PFSK-1 (cell line): ENCODE measurements at regions not wholly inside any gene's neighbourhood (a gene's known extent, or its start where the extent isn't known, plus 50 kb on each side); places are given as distances from the start of the nearest gene placed in this dataset.

Experiments used
- FOXP2 ChIP-seq: optimal IDR thresholded peaks from 2 replicates; pipeline ENCODE3; 2011; ENCODE audit warnings: borderline replicate concordance, control low read depth, inconsistent platforms; ENCODE audit not compliant: insufficient read depth; ENCODE audit errors: extremely low read length, extremely low read depth
- POLR2AphosphoS5 ChIP-seq: IDR thresholded peaks from 2 replicates; pipeline ENCODE4 v1.6.1; 2012; ENCODE audit warnings: low read depth, mild to moderate bottlenecking, control low read depth, low read length, moderate library complexity
- REST ChIP-seq, 2 experiments: IDR thresholded peaks; 2 replicates each; pipeline versions ENCODE4 v1.6.1 to v1.8.0; 2011 to 2012; ENCODE audit warnings: low read depth in 2 of 2, low read length in 2 of 2, control low read depth in 1 of 2, inconsistent platforms in 1 of 2, mild to moderate bottlenecking in 1 of 2, moderate library complexity in 1 of 2; ENCODE audit not compliant: insufficient read depth in 1 of 2
- SIN3A ChIP-seq: IDR thresholded peaks from 2 replicates; pipeline ENCODE4 v1.6.1; 2012; ENCODE audit warnings: mild to moderate bottlenecking, low read length, moderate library complexity, borderline replicate concordance; ENCODE audit not compliant: insufficient read depth
- TAF1 ChIP-seq: IDR thresholded peaks from 2 replicates; pipeline ENCODE4 v1.6.1; 2012; ENCODE audit warnings: low read length, control low read depth, borderline replicate concordance; ENCODE audit not compliant: insufficient read depth

GRCh38 chr5:149441986-149442385 lies 62.9 kb upstream of the IL17B start:
- TF ChIP-seq POLR2AphosphoS5 (no peak), SIN3A (no peak), TAF1 (no peak), FOXP2 (no peak), REST (IDR thresholded peaks at IDR 0.05; ENCODE audit: insufficient read depth in 1 of 2, low read depth in 2 of 2, low read length in 2 of 2) (no peak)

GRCh38 chr5:149441194-149441753 lies 62.2 kb upstream of the IL17B start:
- TF ChIP-seq SIN3A (no peak), REST (IDR thresholded peaks at IDR 0.05; ENCODE audit: insufficient read depth in 1 of 2, low read depth in 2 of 2, low read length in 2 of 2) (no peak), POLR2AphosphoS5 (no peak), FOXP2 (no peak)

DNA sequence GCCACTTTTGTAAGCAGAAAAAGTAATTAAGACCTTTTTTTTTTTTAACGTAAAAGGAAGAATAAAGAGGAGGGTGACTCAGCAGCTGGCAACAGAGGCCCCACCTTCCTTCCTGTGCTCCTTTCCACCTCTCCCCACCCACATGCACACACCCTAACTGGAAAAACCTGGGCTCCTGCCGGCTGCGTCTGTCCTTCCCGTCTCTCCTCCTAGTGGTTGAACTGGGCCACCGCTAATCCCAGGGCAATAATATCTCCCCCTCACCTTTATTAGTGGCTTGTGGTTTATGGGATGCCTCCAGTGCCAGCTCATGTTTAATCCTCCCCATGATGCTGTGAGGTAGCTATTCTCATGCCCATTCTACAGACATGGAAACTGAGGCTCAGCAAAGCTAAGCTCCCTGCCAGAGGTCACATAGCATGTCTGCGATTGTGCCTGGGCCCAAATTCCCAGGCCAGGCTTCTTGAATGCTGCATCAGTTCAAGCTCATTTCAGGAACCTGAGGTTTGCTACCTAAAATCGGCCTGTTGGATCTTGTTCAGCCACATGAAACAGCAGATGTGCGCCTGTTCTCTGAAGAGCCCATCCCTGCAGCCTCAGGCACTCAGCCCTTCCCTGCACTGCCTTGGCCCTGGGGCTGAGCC lies 60.9 kb upstream of the IL17B start:
- TF ChIP-seq SIN3A: no peak
- no peak for TF ChIP-seq TAF1
- TF ChIP-seq REST (IDR thresholded peaks at IDR 0.05; ENCODE audit: insufficient read depth in 1 of 2, low read depth in 2 of 2, low read length in 2 of 2): no peak
- TF ChIP-seq POLR2AphosphoS5: no peak
- TF ChIP-seq FOXP2: no peak

DNA sequence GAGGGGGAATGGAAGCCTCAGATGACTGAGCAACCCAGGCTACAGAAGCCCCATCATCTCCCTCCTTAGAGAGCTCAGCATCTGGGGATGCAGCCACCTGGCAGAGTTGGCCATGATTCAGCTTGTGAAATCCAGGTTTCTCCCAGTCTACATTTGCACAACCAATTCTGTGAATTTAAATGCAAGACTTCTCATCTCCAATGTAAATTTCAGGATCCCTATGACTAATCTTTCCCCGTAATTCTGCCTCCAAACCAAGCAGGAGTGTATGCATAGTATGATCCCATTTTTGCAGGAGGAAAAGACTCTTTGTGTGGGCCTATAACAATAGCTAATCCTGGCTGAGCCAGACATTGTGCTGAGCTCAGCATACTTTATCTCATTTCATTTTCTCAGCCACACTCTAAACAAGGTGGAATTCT lies 59.6 kb upstream of the IL17B start:
- TF ChIP-seq REST (IDR thresholded peaks at IDR 0.05; ENCODE audit: insufficient read depth in 1 of 2, low read depth in 2 of 2, low read length in 2 of 2) (no peak), POLR2AphosphoS5 (no peak), TAF1 (no peak), SIN3A (no peak)
